Liver (tissue), 7 donors: ENCODE measurements at regions not wholly inside any gene's neighbourhood (a gene's known extent, or its start where the extent isn't known, plus 50 kb on each side); places are given as distances from the start of the nearest gene placed in this dataset.
A peak's percentile ranks its signal among the peaks of the same experiment; 100 is the strongest.

Experiments used
- DNase-seq: peaks from one replicate; pipeline ENCODE4 v3.0.0-alpha.2; 2017; ENCODE audit warnings: low spot score
- H3K27ac ChIP-seq, 2 donors: one replicate each; pipeline ENCODE4 v1.7.0; 2013; ENCODE audit warnings: inconsistent platforms in 2 of 2, low read length in 2 of 2, control low read depth in 1 of 2, low read depth in 1 of 2, mild to moderate bottlenecking in 1 of 2
- H3K27me3 ChIP-seq, 4 donors: one replicate each; pipeline versions ENCODE4 v1.6.1 to v1.7.0; 2013; ENCODE audit warnings: low read length in 3 of 4, inconsistent platforms in 1 of 4, mild to moderate bottlenecking in 1 of 4, moderate library complexity in 1 of 4; ENCODE audit not compliant: control insufficient read depth in 4 of 4, insufficient read depth in 4 of 4
- H3K36me3 ChIP-seq, 4 donors: one replicate each; pipeline versions ENCODE4 v1.6.1 to v1.7.0; 2013; ENCODE audit warnings: low read length in 3 of 4, mild to moderate bottlenecking in 3 of 4, low read depth in 1 of 4, moderate library complexity in 1 of 4; ENCODE audit not compliant: control insufficient read depth in 4 of 4, insufficient read depth in 3 of 4
- H3K4me1 ChIP-seq, 4 donors: one replicate each; pipeline versions ENCODE4 v1.6.1 to v1.7.0; 2013; ENCODE audit warnings: low read length in 3 of 4, mild to moderate bottlenecking in 3 of 4, moderate library complexity in 1 of 4; ENCODE audit not compliant: control insufficient read depth in 4 of 4, insufficient read depth in 4 of 4
- H3K4me3 ChIP-seq, 3 donors: one replicate each; pipeline versions ENCODE4 v1.6.1 to v1.7.0; 2013; ENCODE audit warnings: low read length in 3 of 3, control low read depth in 1 of 3, low read depth in 1 of 3, mild to moderate bottlenecking in 1 of 3
- H3K9ac ChIP-seq, 2 donors: one replicate each; pipeline ENCODE4 v1.7.0; 2013; ENCODE audit warnings: low read length in 2 of 2, mild to moderate bottlenecking in 2 of 2, moderate library complexity in 2 of 2, control low read depth in 1 of 2, low read depth in 1 of 2
- H3K9me3 ChIP-seq, 4 donors: one replicate each; pipeline versions ENCODE4 v1.6.1 to v1.7.0; 2013; ENCODE audit warnings: low read length in 3 of 4; ENCODE audit not compliant: control insufficient read depth in 4 of 4
- EGR1 ChIP-seq, 2 donors: IDR thresholded peaks; 2 replicates each; pipeline ENCODE4 v1.6.1; 2016 to 2018; ENCODE audit warnings: antibody characterized with exemption in 2 of 2, low read depth in 2 of 2
- FOXA1 ChIP-seq: IDR thresholded peaks from 2 replicates; pipeline ENCODE4 v1.6.1; 2016; ENCODE audit warnings: antibody characterized with exemption
- FOXA2 ChIP-seq: IDR thresholded peaks from 2 replicates; pipeline ENCODE4 v1.6.1; 2016; ENCODE audit warnings: antibody characterized with exemption
- GABPA ChIP-seq, 2 donors: IDR thresholded peaks in 1 of 2; conservative IDR thresholded peaks in 1 of 2; 2 replicates each; pipeline ENCODE4 v1.6.1; 2016; ENCODE audit warnings: antibody characterized with exemption in 2 of 2, mild to moderate bottlenecking in 1 of 2, moderate library complexity in 1 of 2
- HNF4A ChIP-seq, 2 donors: conservative IDR thresholded peaks; 2 replicates each; pipeline ENCODE4 v1.6.1; 2016; ENCODE audit warnings: antibody characterized with exemption in 2 of 2, mild to moderate bottlenecking in 2 of 2
- HNF4G ChIP-seq: IDR thresholded peaks from 2 replicates; pipeline ENCODE4 v1.6.1; 2016; ENCODE audit warnings: antibody characterized with exemption
- JUND ChIP-seq, 2 donors: IDR thresholded peaks; 2 replicates each; pipeline ENCODE4 v1.6.1; 2016; ENCODE audit warnings: antibody characterized with exemption in 2 of 2
- NR2F2 ChIP-seq: IDR thresholded peaks from 2 replicates; pipeline ENCODE4 v1.6.1; 2016; ENCODE audit warnings: antibody characterized with exemption
- REST ChIP-seq: IDR thresholded peaks from 2 replicates; pipeline ENCODE4 v1.6.1; 2016; ENCODE audit warnings: antibody characterized with exemption, mild to moderate bottlenecking
- TAF1 ChIP-seq: conservative IDR thresholded peaks from 2 replicates; pipeline ENCODE4 v1.6.1; 2016; ENCODE audit warnings: antibody characterized with exemption, mild to moderate bottlenecking
- ZBTB33 ChIP-seq: IDR thresholded peaks from 2 replicates; pipeline ENCODE4 v1.6.1; 2016; ENCODE audit warnings: antibody characterized with exemption
- WGBS: extraction: QIAGEN DNeasy Blood & Tissue Kit; methylation state at CpG from one replicate; pipeline ENCODE4 v1.1.7; 2013; 5-methylcytosine and 5-hydroxymethylcytosine counted together
- TF ChIP-seq, protein P1 (sequence below): IDR thresholded peaks from 2 replicates; pipeline ENCODE4 v1.6.1; 2016; ENCODE audit warnings: antibody characterized with exemption
- donor health status: healthy.
- donor health status: healthy.
- donor health status: healthy.
- donor health status: healthy.

GRCh38 chr2:236790963-236791362, 221.3 kb downstream of the ACKR3 start:
- TF ChIP-seq NR2F2 (no peak), EGR1 (IDR thresholded peaks at IDR 0.05; ENCODE audit: low read depth in 2 of 2) (no peak), GABPA (IDR thresholded peaks at IDR 0.05 in 1 of 2, conservative IDR thresholded peaks at IDR 0.05 in 1 of 2) (no peak), FOXA2 (no peak), TAF1 (no peak), ZBTB33 (no peak), HNF4A (conservative IDR thresholded peaks at IDR 0.05) (no peak), REST (no peak), HNF4G (no peak), JUND (IDR thresholded peaks at IDR 0.05) (no peak)
- TF ChIP-seq, protein P1, sequence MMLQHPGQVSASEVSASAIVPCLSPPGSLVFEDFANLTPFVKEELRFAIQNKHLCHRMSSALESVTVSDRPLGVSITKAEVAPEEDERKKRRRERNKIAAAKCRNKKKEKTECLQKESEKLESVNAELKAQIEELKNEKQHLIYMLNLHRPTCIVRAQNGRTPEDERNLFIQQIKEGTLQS, result no peak
- Histone ChIP-seq H3K9ac (no peak overlapping the region), H3K36me3 (no peaks in the 10 kb centered on the region), H3K9me3 (no peaks in the 10 kb centered on the region), H3K27ac (no peak overlapping the region), H3K4me3 (no peak overlapping the region), H3K27me3 (no peaks in the 10 kb centered on the region), H3K4me1 (no peaks in the 10 kb centered on the region)
- WGBS, result 90% methylated on average over 6 of the region's 6 CpGs
- DNase-seq, result no peak

DNA sequence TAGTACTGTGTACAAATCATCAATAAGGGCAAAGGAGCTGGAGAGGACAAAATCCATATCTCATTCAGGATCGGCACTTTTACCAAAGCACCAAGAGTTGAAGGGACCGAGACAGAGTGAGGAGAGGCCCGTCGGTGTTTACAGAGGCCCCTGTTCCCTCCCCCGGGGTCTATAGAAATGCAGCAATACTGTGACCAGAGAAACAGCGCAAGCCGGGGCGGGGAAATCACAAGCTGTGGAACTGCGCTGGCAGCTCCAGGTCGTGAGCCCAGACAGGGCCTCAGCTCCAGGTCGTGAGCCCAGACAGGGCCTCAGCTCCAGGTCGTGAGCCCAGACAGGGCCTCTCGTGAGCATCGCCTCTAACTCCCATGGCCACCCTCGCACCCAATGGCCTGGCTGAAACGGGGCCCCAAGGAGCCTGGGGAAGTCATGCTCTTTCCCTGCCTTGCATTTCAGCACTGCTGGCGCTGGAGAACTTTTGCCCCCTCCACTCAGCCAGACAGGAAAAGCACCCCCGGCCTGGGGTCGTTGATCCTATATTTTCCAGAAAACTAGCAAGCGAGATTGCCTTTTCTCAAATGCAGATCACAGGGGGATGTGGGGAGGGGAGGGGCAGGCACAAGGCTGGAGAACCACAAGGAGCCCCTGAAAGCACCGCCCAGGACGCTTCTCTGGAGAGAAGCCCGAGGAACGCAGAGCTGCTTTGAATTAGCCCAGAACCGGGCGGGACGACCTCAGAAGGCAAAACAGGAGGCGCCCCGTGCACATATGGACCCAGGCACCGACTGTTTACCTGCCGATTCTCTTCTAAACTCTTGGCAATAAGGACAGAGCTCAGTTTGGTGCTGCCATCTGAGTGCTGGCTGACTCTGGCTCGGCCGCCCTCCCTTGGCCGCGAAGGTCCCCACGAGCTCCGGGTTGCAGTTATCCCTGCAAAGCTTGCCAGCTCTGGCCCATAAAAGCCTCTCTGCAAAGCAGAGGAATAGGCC, 223.7 kb downstream of the ACKR3 start:
- Histone ChIP-seq H3K9ac (no peak overlapping the region), H3K4me1 (no peaks in the 10 kb centered on the region), H3K36me3 (no peaks in the 10 kb centered on the region), H3K27me3 (no peaks in the 10 kb centered on the region), H3K27ac (no peak overlapping the region), H3K4me3 (no peak overlapping the region), H3K9me3 (no peaks in the 10 kb centered on the region)
- TF ChIP-seq FOXA1 (no peak), REST (peak; percentile 64)
- no peak for DNase-seq
- 87% methylated on average over 37 of the region's 37 CpGs for WGBS
